ENCODE measurements at regions not wholly inside any gene's neighbourhood (a gene's known extent, or its start where the extent isn't known, plus 50 kb on each side); places are given as distances from the start of the nearest gene placed in this dataset.
"Not testable (repeated sequence)": the region's sequence is repeated elsewhere in the genome, so short reads cannot be mapped to it uniquely, and the experiment has no call there.

DNA sequence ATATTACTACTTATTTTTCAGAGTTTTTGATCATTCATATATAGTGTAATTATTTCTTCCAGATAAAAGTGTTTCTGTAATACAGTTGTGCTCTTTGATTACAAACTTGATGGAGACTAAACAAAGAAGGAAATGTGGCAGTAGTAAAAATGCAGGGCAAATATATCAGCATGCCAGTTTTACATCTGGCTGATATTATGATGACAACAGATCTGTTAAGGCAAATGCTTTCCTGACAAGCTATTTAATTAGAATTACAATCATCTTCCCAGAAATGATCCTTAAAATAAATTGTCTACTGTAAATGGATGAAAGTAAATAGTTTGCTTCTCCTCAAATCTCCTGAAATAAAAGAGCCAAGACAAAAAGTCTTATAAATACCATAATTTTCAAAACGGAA lies 1659.8 kb downstream of the BRINP3 start:
- DNase-seq, result no peak

DNA sequence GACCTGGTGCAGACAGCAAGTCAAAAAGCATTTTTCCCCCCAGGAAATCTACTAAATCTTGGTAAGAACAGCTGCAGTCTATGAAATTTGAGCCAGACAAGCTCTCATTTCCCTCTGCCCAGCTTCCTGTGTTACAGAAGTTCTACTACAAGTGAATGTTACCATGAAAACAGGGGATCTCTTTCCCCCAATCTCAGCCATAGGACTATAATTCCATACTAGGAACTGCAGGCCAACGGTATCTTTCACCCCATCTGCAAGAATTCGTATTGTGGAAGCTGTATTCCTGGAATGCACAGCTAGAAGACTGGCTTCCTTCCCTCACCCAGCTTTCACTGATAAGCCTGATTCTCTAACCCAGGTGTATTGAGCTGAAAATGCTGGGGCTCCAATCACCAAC lies 1655.4 kb downstream of the BRINP3 start:
- no peak for DNase-seq

DNA sequence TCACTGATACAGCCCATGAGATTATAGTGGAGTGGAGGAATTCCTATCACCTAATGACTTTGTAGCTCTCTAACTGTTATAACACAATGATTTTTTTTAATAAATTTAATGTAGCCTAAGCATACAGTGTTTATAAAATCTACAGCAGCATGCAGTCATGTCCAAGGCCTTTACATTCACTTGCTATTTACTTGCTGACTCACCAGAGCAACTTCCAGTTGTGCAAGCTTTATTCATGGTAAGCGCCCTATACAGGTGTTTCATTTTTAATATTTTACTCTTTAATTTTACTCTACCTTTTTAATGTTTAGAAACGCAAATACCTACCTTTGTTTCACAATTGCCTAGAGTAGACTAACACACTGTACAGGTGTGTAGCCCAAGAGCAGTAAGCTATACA lies 1652.2 kb downstream of the BRINP3 start:
- DNase-seq, result no peak

DNA sequence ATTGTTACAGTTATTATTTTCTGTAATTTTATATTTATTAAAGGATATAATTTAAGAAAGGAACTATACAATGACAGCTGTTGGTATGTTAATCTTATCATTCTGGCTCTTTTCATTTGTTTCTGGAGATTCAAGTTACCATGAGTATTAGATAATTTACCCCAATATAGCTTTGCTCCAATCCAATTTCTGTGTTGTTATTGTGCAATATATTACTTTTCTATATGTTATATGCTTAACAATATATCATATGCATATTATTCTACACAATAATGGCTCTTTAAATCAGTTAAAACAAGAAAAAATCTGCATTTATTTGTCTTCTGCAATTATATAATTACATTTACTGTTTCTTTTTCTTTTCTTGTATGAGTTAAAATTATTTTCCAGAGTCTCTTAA lies 1650.9 kb downstream of the BRINP3 start:
- DNase-seq, result no peak

DNA sequence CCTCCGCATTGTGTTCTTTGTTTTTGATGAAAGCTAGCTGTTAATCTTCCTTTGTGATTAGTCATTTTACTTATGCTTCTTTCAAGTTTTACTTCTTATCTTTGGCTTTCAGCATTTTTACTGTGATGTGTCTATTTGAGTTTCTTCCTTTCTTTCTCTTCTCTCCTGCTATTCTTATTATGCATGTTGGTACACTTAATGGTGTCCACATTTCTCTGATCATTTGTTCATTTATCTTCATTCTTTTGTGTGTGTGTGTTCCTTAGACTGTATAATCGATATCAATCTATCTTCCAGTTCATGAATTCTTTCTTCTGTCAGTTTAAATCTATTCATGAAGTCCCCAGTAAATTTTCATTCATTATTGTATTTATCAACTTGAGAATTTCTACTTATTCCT lies 1650.3 kb downstream of the BRINP3 start:
- DNase-seq, result no peak

DNA sequence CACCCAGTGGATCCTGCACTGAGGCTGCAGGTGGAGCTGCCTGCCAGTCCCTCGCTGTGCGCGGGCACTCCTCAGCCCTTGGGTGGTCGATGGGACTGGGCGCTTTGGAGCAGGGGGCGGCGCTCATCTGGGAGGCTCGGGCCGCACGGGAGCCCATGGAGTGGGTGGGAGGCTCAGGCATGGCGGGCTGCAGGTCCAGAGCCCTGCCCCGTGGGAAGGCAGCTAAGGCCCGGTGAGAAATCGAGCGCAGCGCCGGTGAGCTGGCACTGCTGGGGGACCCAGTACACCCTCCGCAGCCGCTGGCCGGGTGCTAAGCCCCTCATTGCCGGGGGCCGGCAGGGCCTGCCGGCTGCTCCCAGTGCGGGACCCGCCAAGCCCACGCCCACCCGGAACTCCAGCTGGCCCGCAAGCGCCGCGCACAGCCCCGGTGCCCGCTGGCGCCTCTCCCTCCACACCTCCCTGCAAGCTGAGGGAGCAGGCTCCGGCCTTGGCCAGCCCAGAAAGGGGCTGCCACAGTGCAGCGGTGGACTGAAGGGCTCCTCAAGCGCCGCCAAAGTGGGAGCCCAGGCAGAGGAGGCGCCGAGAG lies 1636.5 kb downstream of the BRINP3 start:
- DNase-seq, result not testable (repeated sequence)

DNA sequence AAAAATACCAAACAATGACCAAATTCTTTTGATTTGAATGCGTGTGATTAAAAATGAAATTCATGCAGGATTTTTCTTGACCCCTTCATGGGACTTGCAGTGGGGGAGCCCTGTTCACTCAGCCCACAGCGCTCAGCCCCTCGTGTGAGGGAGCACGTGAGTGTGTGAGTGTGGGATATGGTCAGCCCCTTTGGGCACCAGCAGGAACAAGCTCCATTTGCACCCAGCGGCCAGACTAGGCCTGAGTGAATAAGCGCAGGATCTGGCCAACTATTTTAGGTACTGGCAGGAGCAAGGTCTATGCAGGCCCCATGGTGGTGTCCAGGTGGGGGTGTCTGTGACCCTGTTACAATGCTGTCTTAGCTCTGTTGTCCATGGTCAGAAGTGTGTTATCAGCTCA lies 1631.2 kb downstream of the BRINP3 start:
- DNase-seq, result no peak

DNA sequence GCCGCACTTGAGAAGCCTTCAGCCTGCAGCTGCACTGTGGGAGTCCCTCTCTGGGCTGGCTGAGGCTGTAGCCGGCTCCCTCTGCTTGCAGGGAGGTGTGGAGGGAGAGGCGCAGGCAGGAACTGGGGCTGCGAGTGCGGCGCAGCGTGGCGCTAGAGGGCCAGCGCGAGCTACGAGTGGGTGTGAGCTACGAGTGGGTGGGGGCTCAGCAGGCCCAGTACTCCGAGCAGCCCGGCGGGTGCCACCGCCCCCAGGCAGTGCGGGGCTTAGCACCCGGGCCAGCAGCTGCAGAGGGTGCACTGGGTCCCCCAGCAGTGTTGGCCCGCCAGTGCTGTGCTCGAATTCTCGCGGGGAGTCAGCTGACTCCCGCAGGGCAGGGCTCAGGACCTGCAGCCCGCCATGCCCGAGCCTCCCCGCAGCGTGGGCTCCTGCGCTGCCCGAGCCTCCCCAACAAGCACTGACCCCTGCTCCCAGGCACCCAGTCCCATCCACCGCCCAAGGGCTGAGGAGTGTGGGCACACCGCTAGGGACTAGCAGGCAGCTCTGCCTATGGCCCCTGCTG lies 1620.1 kb downstream of the BRINP3 start:
- DNase-seq, result no peak

DNA sequence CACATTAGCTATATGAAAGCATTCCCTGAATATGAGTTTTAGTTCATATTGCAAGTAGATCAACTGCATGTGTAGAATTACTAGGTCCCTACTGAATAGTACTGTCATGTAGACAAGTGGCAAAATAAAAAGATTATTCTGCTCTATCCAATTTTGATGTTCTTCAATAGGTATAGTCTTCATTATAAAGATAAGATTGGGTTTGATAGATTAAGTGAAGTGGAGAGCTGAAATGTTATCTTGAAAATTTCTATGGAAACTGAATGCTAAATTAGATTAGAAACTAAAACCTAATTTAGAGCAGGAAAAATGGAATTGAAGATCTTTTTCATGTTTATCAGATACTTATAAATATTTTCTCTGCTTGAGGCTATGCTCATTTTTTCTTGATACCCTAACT lies 1610.0 kb downstream of the BRINP3 start:
- DNase-seq, result no peak

DNA sequence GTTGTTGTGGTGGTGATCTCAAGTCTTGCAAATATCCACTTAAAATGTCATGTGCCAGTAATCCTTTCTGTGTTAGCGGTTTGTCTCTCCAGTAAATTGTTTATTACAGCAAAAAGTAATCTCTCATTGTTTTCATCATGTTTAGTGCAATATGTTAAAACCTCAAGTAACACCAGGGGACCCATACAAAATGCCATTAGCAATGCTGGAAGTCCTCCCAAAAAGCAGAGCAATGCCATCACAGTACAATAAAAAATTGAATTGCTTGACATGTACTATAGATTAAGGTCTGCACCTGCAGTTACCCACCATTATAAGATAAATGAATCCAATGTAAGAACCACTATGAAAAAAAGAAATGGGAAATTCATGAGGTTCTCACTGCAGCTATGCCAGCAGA lies 1606.5 kb downstream of the BRINP3 start:
- no peak for DNase-seq

DNA sequence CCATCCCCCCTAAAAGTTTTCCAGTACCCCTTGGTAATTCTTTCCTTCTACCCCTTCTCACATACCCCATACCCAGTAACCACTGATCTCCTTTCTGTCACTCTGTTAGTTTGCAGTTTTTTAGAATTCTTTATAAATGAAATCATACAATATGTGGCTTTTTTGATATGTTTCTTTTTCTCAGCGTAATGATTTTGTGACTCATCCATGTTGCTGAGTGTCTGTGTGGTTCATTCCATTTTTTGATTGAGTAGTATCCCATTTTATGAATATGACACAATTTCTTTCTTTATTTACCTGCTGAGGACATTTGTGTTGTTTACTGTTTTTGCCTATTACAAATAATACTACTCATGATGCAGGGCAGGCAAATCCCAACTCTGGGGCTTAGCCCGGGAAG lies 1605.3 kb downstream of the BRINP3 start:
- no peak for DNase-seq

DNA sequence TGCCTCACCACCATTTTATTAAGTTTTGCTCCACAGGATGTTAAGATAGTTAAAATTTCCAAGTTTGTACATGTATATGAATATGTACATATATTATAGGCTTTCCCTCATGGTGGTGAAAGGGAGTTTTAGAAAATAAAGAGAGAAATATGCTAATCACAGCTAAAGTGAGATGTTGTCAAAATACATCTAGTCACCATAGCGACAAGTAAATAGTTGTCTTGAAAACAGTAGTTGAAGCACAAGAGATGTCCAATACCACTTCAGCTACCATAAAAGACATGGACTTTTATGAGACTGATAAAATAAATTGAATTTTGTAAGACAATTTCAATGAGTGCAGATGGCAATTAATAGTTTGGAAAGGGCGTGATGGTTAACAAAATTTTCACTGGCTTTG lies 1600.0 kb downstream of the BRINP3 start:
- DNase-seq, result no peak

DNA sequence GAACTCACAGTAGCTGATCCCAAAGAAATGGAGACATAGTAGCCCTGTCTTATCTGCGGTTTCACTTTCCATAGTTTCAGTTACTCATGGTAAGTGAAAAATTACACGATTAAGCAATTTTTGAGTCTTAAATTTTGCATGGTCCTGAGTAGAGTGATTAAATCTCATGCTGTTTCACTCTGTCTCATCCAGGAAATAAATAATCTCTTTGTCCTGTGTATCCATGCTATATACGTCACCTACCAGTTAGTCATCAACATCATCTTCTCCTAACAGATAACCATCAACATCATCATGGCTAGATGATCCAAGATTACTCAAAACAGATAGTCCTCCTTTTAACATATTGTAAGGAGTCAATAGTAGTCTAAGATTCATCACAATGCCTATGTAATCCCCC lies 1589.3 kb downstream of the BRINP3 start:
- DNase-seq, result no peak

DNA sequence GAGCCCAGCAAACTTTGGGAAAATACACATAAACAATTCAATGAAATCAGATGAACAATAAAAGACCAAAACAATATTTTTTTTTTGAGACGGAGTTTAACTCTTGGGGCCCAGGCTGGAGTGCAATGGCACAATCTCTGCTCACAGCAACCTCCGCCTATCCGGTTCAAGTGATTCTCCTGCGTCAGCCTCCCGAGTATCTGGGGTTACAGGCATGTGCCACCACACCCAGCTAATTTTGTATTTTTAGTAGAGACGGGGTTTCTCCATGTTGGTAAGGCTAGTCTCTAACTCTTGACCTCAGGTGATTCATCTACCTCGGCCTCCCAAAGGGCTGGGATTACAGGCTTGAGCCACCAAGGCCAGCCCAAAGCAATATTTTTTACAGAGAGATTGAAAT lies 1588.5 kb downstream of the BRINP3 start:
- no peak for DNase-seq

DNA sequence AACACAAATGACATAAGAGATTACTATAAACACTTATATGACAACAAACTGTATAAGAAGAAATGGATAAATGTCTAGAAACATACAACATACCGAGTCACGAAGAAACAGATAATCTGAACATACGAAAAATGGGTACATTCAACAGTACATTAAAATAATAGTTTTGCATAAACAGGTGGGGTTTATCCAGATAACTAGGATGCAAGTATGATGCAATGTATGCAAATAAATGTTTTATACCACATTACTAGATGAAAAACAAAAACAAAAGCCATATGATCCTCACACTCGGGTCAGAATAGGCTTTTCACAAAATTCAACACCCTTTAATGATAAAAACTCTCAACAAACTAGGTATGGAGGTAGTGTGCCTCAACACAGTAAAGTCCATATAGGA lies 1585.7 kb downstream of the BRINP3 start:
- DNase-seq, result no peak

DNA sequence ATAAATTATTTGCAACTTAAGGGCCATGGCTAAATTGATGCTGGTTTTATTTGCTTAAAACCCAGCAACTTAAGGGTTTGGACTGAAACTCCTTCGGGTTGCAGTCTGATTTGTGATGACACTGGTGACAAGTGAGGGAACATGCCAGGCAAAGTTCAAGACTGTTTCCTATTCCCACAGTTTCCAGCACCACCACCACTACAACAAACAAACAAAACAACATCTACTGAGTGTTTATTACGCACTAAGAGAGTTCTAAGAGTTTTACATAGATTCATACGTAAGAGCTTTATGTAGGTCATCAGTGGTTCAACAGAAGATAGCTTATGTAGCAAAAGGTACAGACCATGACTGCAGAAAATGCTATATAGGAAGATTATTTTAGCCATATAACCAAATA lies 1582.1 kb downstream of the BRINP3 start:
- no peak for DNase-seq

DNA sequence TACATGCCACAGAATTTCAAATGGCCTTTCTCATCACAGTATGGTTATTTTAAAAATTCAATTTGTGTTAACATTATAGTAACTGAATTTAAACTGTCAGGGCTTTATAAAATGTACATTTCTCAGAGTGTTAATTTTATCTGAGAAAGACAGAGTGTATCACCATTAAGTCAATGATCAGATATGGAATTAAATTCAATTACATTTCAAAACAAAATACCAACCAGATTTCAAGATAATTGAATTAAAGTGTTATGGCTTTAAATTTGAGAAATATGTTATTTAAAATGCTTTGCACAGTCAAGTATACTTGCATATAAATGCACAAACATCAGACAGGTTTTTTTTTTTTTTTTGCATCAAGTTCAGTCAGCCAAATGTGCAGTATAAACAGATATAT lies 1574.4 kb downstream of the BRINP3 start:
- no peak for DNase-seq

DNA sequence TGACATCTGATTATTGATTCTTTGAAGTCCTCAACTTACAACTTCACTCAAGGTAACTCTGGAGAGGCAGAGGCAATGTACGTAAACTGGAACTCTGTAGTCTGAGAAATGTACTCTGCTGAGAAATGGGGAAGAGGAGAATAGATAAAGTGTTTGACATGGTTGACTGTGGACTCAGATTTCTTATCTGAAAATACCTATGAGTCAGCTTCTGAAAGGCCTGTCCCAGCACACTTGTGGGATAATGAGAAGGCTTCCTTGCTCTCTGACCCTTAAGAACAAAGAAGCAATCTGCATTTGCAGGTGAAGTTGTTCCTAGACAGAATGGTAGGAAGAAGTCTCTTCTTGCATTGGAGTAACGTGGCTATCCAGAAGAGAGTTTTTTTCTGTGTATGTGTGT lies 1573.5 kb downstream of the BRINP3 start:
- DNase-seq, result no peak

DNA sequence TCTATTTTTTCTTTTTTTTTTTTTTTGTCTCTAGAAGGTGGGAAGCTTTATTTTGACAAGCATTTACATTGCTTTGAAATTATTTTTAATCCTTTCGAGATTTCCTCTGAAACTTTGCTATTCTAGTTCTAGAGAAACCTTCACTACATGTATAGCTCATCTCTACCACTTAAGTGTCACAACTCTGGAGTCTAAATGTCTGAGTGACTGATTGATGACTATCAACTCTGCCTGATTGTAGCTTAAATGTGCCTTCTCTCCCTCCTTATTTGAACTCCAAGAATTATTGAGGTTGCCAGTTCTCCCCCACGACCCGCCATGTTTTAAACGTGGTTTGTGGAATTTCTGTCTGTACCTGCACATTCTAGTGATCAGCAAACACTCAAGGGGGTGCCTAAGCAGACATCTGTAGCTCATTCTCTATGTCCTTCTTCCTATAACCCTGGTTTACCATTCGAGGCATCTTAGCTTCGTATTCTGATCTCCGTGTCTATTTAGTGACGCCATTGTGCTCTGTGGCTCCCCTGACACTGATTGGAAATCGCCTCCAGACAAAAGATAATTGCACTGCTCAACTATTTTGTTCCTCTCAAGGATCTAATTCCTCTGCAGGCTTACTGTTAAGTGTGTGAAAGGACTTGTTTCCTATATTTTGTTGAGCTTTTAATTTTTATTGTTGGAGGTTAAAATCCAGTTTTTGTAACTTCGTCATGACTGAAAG lies 1570.6 kb downstream of the BRINP3 start:
- no peak for DNase-seq

DNA sequence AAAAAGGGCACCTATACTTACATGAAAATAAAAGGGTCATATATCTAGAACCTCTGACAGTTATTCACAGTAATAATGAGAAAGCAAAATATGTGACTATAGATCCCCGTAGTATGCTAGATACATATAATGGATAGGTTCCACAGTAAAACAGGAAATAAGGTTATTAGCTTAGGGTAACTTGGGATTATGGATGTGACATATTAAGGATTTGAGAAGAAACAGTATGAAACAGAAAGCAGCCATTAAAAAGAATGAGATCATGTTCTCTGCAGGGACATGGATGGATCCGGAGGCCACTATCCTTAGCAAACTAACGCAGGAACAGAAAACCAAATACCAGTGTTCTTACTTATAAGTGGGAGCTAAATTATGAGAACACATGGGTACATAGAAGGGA lies 1547.3 kb downstream of the BRINP3 start:
- DNase-seq, result no peak

DNA sequence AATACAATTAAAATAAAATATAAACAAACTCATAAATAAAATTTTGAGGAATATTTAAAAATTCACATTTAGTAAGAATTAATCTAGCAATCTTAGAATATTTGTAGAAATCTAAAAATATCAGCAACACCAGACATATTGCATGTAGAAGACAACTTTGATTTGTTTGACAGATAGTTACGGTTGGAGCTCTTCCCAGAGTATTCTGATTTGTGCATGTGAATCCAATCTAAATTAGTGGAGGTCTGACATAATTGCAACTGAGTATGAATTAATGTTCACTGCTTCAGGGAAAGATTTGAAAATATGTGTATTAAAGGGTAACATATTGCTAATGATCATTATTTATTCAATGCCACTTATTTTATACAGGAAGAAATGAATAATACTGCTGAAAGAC lies 1546.2 kb downstream of the BRINP3 start:
- DNase-seq, result no peak

DNA sequence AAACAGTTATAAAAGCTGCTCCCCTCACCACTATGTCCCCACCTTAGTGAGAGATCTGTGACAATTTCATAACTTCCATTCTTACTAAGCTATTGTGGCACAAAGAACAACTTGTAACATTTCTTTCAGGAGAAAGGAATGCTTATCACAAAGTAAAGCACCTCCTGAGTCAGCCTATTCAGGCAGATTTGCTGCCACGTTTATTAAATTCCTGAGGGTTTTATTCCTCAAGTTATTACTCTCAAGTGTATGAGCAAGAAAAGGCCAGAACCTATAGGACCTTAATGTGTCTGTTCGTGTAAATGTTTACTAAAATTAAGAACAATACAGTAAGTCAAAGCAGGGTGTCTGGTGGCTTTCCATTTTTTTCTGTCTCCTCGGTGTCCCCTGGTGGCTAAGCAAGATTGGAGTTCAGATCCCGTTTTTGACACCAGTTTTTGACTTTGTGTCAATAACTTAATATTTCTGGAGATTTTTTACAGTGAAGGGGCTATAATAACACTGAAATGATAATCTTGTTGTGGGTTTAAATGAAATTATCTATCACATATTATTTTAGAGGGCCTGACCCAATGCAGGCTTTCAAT lies 1539.6 kb downstream of the BRINP3 start:
- DNase-seq, result no peak

DNA sequence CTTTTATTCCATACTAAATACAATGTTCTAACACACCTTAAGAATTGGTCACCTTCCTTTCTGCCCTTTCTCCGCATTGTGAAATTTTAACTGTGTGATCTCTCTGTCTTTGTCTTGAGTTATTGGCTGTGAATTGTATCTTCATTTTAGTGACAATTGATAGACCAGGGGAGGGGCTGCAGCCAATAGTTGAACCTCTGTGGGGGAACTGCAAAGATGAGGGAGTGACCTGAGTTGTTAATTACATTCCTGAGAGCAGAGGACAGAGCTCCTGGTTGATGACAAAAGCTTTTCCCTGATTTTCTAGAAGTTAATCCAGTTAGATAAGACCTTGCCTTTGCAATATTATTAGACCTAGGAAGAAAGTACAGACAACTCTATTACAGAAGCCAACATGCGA lies 1535.7 kb downstream of the BRINP3 start:
- DNase-seq, result no peak

DNA sequence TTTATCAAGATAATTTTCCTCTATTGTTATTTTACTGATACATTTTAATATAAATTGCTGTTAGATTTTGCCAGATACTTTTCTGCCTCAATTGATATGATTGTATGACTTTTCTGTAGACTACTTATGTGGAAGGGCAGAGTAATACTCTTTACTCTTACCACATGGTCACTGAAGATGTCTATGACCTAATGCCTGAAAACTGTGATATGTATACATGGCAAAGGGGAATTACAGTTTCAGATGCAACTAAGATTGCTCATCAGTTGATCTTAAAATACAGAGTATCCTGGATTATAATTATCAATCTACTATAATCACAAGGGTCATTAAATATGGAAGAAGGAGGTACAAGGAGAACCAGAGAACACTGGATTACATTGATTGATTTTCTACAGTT lies 1528.0 kb downstream of the BRINP3 start:
- DNase-seq, result no peak

Data from stimulated activated CD4-positive, alpha-beta T cell treated with anti-CD3 and anti-CD28 coated beads, Interleukin-15, amount 100 ng/mL, for 24 hours (primary cell).